ENCODE measurements at regions not wholly inside any gene's neighbourhood (a gene's known extent, or its start where the extent isn't known, plus 50 kb on each side); places are given as distances from the start of the nearest gene placed in this dataset.

DNA sequence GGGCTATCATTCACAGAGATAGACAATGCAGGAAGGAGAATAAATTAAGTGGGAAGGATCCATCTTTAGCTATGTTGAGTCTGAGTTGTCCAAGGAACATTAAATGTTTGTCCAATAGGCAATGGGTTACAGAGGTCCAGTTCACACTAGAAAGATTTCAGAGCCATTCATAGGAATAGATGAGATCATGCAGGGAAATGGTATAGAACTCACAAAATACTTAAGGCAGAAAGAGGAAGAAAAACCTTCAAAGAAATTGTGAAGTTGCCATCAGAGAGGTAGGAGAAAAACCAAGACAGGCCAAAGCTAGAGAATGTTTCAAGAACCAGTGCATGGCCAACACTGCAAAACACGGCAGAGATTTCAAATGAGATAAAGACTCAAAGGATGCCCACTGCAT, 94.1 kb downstream of the PHLDA1 start:
- Histone ChIP-seq H3K4me2 (no peak overlapping the region), H3K9me3 (no peaks in the 10 kb centered on the region), H3K27ac (peak overlapping the region; percentile 74 to 90), H3K4me1 (peaks cover 63% of the 10 kb centered on the region), H3K4me3 (no peak overlapping the region)
- TF ChIP-seq HOXA7 (CRISPR knock-in tag; IDR thresholded peaks at IDR 0.05): no peak
- TF ChIP-seq RARB (CRISPR knock-in tag; IDR thresholded peaks at IDR 0.05): no peak
- no peak for TF ChIP-seq NR3C1 (IDR thresholded peaks at IDR 0.05)
- no peak for TF ChIP-seq SREBF2 (IDR thresholded peaks at IDR 0.05)
- TF ChIP-seq, protein P1, sequence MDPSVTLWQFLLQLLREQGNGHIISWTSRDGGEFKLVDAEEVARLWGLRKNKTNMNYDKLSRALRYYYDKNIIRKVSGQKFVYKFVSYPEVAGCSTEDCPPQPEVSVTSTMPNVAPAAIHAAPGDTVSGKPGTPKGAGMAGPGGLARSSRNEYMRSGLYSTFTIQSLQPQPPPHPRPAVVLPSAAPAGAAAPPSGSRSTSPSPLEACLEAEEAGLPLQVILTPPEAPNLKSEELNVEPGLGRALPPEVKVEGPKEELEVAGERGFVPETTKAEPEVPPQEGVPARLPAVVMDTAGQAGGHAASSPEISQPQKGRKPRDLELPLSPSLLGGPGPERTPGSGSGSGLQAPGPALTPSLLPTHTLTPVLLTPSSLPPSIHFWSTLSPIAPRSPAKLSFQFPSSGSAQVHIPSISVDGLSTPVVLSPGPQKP (IDR thresholded peaks at IDR 0.05; ENCODE audit: low read depth, low read length): no peak
- TF ChIP-seq GATA3 (IDR thresholded peaks at IDR 0.05; ENCODE audit: borderline replicate concordance): no peak
- TF ChIP-seq, protein P2, sequence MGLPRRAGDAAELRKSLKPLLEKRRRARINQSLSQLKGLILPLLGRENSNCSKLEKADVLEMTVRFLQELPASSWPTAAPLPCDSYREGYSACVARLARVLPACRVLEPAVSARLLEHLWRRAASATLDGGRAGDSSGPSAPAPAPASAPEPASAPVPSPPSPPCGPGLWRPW (IDR thresholded peaks at IDR 0.05): no peak
- CTCF ChIA-PET: interaction anchor here (0.5 to 0.8 kb wide), 2 partner anchors 16 to 18 kb away, joined by 3 read pairs; no protein-coding TSS in a partner anchor
- FAIRE-seq (no peak), DNase-seq (ENCODE audit: low read depth in 1 of 2, low spot score in 1 of 2) (no peak), ATAC-seq (no peak)
- POLR2A ChIA-PET: no interaction called here
- WGBS (ENCODE audit: missing lambda C conversion rate): 91% methylated on average over 1 of the region's 1 CpG

DNA sequence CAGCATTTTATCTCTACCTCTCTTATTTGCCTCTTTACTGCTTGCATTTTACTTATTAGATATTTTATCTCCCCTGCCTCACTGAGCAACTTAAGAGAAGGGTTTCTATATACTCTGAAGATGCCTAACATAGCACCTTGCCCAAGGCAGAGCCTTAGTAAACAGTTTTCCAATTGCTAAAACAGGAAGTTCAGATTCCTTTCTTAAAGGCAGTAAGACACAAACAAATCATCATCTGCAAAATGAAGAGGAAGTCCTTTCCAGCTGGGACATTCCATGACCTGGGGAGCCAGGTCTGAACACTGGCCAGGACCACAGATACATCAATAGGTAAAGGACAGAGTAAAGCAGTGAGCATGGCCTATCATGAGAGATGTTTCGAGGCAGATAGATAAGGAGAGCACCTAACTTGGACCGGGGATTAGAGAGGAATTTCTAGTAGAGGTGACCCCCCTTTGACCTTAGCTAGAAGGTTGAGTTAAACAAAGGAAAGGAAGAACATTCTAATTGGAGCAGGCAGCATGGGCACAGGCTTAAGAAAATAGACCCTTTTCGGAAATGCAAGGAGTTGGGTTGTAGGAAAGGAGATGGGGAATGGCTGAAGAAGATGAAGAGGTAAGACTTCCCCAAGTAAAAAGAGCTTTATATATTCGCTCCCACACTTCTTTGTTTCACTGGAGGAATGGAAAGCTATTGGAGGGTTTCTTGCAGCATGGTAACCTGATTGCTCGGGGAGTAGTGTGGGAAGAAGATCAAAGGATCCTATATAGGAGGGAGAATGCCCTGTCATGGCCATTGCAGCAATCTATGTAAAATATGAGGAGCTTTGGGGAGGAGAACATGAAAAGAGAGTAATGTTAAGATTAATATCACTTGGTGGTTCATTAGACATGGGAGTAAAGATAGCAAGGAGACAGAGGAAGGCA, 94.8 kb downstream of the PHLDA1 start:
- peaks cover 70% of the 10 kb centered on the region for H3K4me1 ChIP-seq

DNA sequence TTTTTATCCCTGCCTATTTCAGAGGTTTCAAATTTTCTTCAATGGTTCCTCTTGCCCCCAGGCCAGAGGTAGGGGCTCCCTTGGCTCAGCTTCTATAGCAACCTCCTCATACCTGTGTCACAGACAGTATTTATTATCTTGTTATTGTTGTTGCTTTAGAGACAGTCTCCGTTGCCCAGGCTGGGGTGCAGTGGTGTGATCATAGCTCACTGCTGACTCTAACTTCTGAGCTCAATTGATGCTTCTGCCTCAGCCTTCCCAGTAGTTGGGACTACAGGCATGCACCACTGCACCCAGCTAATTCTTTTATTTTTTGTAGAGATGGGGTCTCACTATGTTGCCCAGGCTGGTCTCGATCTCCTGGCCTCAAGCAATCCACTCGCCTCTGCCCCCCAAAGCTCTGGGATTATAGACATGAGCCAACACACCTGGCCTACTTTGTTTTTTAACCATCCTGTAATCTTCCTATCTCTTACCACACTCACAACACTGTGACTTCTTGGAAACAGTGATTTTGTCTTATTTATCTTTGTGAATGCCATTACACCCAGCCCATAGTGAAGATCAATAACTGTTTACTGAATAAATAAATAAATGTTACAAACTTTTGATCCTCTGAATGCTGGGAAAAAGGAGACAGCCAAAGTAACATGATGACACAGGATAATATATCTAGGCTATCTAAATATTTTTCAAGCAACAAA, 95.9 kb downstream of the PHLDA1 start:
- H3K4me3 ChIP-seq: no peak overlapping the region
- no peak overlapping the region for H3K4me2 ChIP-seq
- POLR2A ChIA-PET: interaction anchor here (0.7 kb wide), 1 partner anchor 15 kb away, joined by 3 read pairs; no protein-coding TSS in a partner anchor
- no peak for ATAC-seq
- H3K27ac ChIP-seq: peak overlapping the region; percentile 66 to 90
- peak in 1 of 2 experiments; percentile 35 for DNase-seq (ENCODE audit: low read depth in 1 of 2, low spot score in 1 of 2)
- CTCF ChIA-PET: interaction anchor here (1.0 to 1.6 kb wide), 2 partner anchors 9 to 72 kb away, joined by 3 to 8 read pairs; no protein-coding TSS in a partner anchor
- peaks cover 70% of the 10 kb centered on the region for H3K4me1 ChIP-seq
- FAIRE-seq: no peak
- 89% methylated on average over 3 of the region's 3 CpGs for WGBS (ENCODE audit: missing lambda C conversion rate)
- TF ChIP-seq SREBF2 (IDR thresholded peaks at IDR 0.05) (no peak), BHLHE40 (IDR thresholded peaks at IDR 0.05; ENCODE audit: low read depth, low read length) (no peak), TP53 (CRISPR knock-in tag; IDR thresholded peaks at IDR 0.05) (no peak), POLR2AphosphoS2 (conservative IDR thresholded peaks at IDR 0.05; ENCODE audit: low read length) (no peak), KDM1A (IDR thresholded peaks at IDR 0.05; ENCODE audit: low read depth) (no peak), ESRRA (IDR thresholded peaks at IDR 0.05; ENCODE audit: borderline replicate concordance, low read length) (no peak), RAD21 (conservative IDR thresholded peaks at IDR 0.05 in 1 of 2, IDR thresholded peaks at IDR 0.05 in 1 of 2) (no peak), JUNB (IDR thresholded peaks at IDR 0.05) (no peak), GATA3 (IDR thresholded peaks at IDR 0.05; ENCODE audit: borderline replicate concordance) (no peak)
- TF ChIP-seq, protein P3, sequence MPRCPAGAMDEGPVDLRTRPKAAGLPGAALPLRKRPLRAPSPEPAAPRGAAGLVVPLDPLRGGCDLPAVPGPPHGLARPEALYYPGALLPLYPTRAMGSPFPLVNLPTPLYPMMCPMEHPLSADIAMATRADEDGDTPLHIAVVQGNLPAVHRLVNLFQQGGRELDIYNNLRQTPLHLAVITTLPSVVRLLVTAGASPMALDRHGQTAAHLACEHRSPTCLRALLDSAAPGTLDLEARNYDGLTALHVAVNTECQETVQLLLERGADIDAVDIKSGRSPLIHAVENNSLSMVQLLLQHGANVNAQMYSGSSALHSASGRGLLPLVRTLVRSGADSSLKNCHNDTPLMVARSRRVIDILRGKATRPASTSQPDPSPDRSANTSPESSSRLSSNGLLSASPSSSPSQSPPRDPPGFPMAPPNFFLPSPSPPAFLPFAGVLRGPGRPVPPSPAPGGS (IDR thresholded peaks at IDR 0.05): no peak
- TF ChIP-seq, protein P4, sequence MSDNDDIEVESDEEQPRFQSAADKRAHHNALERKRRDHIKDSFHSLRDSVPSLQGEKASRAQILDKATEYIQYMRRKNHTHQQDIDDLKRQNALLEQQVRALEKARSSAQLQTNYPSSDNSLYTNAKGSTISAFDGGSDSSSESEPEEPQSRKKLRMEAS (IDR thresholded peaks at IDR 0.05): no peak
- no peaks in the 10 kb centered on the region for H3K9me3 ChIP-seq

More for the DNA sequence above, 94.8 kb downstream of the PHLDA1 start:
- no peak for DNase-seq (ENCODE audit: low read depth in 1 of 2, low spot score in 1 of 2)
- H3K4me2 ChIP-seq: no peak overlapping the region
- ChIA-PET CTCF (interaction anchor here (0.5 to 0.8 kb wide), 2 partner anchors 16 to 19 kb away, joined by 3 read pairs; no protein-coding TSS in a partner anchor), POLR2A (no interaction called here)
- WGBS (ENCODE audit: missing lambda C conversion rate): 91% methylated on average over 5 of the region's 5 CpGs
- H3K27ac ChIP-seq: peak overlapping the region; percentile 74 to 90
- no peak for FAIRE-seq
- no peak for ATAC-seq
- no peak overlapping the region for H3K4me3 ChIP-seq
- no peaks in the 10 kb centered on the region for H3K9me3 ChIP-seq
- TF ChIP-seq CEBPB (IDR thresholded peaks at IDR 0.05) (no peak), SREBF2 (IDR thresholded peaks at IDR 0.05) (no peak), RFX5 (IDR thresholded peaks at IDR 0.05) (no peak), MAZ (IDR thresholded peaks at IDR 0.05; ENCODE audit: borderline replicate concordance, low read depth, low read length) (no peak), RARB (CRISPR knock-in tag; IDR thresholded peaks at IDR 0.05) (no peak), NR3C1 (IDR thresholded peaks at IDR 0.05) (no peak)
- TF ChIP-seq, protein P5, sequence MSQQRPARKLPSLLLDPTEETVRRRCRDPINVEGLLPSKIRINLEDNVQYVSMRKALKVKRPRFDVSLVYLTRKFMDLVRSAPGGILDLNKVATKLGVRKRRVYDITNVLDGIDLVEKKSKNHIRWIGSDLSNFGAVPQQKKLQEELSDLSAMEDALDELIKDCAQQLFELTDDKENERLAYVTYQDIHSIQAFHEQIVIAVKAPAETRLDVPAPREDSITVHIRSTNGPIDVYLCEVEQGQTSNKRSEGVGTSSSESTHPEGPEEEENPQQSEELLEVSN (IDR thresholded peaks at IDR 0.05; ENCODE audit: borderline replicate concordance, low read depth): no peak
